ENCODE measurements at regions not wholly inside any gene's neighbourhood (a gene's known extent, or its start where the extent isn't known, plus 50 kb on each side); places are given as distances from the start of the nearest gene placed in this dataset.
"Not testable (repeated sequence)": the region's sequence is repeated elsewhere in the genome, so short reads cannot be mapped to it uniquely, and the experiment has no call there.

DNA sequence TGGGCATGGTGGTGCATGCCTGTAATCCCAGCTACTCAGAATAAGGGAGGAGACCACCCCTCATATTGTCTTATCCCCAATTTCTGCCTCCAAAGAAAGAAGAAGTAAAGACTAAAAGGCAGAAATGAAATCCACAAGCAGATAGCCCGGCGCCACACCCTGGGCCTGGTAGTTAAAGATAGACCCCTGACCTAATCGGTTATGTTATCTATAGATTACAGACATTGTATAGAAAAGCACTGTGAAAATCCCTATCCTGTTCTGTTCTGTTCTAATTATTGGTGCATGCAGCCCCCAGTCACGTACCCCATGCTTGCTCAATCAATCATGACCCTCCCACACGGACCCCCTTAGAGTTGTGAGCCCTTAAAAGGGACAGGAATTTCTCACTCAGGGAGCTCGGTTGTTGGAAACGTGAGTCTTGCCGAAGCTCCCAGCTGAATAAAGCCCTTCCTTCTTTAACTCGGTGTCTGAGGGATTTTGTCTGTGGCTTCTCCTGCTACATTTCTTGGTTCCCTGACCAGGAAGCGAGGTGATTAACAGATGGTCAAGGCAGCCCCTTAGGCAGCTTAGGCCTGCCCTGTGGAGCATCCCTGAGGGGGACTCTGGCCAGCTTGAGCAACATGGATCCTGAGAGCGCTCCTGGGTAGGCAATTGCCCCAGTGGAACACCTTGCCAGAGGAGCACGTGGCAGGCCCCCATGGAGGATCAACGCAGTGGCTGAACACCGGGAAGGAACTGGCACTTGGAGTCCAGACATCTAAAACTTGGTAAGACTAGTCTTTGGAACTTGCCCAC is 188.7 kb upstream of the NDUFV2 start:
- not testable (repeated sequence) for DNase-seq (ENCODE audit: low read depth in 2 of 2)

DNA sequence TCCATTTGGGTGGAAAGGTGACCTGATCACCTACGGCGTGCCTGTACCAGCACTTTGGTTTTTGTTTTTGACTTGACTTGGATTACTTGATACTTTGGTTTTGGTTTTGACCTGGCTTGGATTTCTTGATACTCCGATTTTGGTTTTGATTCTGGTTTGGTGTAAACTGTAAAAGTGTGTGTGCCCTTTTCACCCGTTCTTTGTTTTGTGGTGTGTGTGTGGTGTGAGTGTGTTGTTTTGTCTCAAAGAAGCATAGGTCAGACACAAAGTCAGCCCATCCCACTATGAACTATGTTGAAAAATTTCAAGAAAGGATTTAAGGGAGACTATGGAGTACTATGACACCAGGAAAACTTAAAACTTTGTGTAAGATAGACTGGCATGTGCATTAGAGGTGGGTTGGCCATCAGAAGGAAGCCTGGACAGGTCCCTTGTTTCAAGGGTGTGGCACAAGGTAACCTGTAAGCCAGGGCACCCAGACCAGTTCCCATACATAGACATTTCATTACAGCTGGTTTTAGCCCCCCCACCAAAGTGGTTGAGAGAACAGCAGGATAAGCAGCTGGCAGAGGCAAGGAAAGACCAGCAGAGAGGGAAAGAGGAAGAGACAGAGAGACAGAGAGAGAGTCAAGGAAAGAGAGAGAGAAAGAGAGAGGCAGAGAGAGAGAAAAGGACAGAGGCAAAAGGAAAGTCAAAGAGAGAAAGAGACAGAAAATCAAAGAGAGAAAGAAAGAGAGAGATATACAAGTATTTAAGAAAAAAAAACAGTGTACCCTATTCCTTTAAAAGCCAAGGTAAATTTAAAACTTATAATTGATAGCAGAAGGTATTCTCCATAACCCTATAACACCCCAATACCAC is 187.9 kb upstream of the NDUFV2 start:
- DNase-seq (ENCODE audit: low read depth in 2 of 2): not testable (repeated sequence)

- DNase-seq (ENCODE audit: low read depth in 2 of 2): not testable (repeated sequence)
These were observed 181.4 kb upstream of the NDUFV2 start for GRCh38 chr18:8920856-8921787.

- DNase-seq (ENCODE audit: low read depth in 2 of 2): no peak
These were observed 176.0 kb upstream of the NDUFV2 start for GRCh38 chr18:8926464-8926863.

GRCh38 chr18:8928044-8928443 is 174.5 kb upstream of the NDUFV2 start:
- DNase-seq (ENCODE audit: low read depth in 2 of 2): no peak

GRCh38 chr18:8928847-8929780 is 173.4 kb upstream of the NDUFV2 start:
- no peak for DNase-seq (ENCODE audit: low read depth in 2 of 2)

- no peak for DNase-seq (ENCODE audit: low read depth in 2 of 2)
These were observed 171.4 kb upstream of the NDUFV2 start for GRCh38 chr18:8930990-8931616.

DNA sequence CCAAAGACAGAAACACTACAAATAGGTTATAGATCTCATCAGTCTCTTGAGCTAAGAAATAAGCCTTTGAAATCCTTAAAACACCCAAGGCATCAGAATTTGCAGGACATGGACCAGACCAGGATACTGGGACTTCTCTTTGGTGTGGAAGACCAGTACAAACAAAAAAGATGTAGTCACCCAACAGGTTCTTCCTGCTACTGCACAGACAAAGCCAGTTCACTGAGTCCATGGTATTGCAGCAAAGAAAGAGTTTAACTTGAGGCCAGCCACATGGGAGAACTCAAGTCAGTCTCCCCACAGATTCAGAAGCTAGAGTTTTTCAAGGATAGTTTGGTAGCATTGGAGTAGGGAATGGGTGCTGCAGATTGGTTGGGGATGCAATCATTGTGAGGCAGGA is 169.6 kb upstream of the NDUFV2 start:
- no peak for DNase-seq (ENCODE audit: low read depth in 2 of 2)

DNA sequence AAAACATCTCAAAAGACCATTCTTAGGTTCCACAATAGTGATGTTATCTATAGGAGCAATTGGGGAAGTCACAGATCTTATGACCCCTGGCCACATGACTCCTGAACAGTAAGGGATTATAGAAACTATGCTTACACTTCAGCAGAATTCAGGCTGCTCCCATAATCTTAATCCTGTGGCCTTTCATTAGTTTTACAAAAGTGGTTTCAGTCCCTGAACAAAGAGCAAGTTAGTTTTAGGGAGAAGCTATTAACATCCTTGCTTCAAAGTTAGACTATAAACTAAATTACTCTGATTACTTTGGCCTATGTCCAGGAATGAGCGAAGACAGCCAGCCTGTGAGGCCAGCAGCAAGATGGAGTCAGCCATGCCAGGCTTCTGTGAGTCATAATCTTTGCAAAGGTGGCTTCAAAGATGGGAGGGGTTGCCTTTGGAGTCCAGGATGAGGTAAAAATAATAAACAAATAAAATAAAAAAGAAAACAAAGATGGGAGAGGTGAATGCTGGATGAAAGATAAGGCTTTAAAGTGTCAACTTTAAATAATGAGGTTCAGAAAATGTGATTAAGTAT is 168.7 kb upstream of the NDUFV2 start:
- no peak for DNase-seq (ENCODE audit: low read depth in 2 of 2)

- not testable (repeated sequence) for DNase-seq (ENCODE audit: low read depth in 2 of 2)
These were observed 167.2 kb upstream of the NDUFV2 start for GRCh38 chr18:8935346-8935745.

- no peak for DNase-seq (ENCODE audit: low read depth in 2 of 2)
These were observed 165.9 kb upstream of the NDUFV2 start for GRCh38 chr18:8936619-8937018.

GRCh38 chr18:8937160-8938094 is 165.1 kb upstream of the NDUFV2 start:
- no peak for DNase-seq (ENCODE audit: low read depth in 2 of 2)

GRCh38 chr18:8938817-8939216 is 163.7 kb upstream of the NDUFV2 start:
- no peak for DNase-seq (ENCODE audit: low read depth in 2 of 2)

GRCh38 chr18:8942021-8942908 is 160.2 kb upstream of the NDUFV2 start:
- no peak for DNase-seq (ENCODE audit: low read depth in 2 of 2)

DNA sequence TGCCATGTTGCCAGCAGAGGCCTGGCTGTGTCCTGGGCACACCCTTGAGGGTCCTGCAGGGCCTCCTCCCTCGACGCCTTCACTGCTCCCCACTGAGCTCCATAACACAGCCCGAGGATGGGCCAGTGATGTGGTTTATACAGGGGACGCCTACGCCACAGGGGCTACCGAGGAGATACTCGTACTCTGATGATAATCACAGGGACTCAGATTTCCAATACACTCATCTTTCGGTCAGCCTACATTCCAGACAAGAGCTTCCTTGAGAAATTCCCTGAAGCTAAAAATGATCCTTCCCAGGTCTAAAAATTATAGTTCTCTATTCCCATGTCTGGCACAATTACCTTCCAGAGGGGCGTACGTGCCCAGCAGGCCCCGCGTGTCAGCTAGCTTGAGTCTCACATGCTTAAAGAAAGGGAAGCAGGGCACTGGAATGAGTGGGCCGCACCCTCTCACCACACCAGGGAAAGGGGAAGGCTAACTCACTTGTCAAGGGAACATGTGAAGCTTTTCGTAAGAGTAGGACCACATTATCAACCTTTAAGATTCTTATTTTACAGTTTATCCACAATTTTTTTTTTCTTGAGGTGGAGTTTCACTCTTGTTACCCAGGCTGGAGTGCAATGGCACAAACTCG is 159.5 kb upstream of the NDUFV2 start:
- no peak for DNase-seq (ENCODE audit: low read depth in 2 of 2)

DNA sequence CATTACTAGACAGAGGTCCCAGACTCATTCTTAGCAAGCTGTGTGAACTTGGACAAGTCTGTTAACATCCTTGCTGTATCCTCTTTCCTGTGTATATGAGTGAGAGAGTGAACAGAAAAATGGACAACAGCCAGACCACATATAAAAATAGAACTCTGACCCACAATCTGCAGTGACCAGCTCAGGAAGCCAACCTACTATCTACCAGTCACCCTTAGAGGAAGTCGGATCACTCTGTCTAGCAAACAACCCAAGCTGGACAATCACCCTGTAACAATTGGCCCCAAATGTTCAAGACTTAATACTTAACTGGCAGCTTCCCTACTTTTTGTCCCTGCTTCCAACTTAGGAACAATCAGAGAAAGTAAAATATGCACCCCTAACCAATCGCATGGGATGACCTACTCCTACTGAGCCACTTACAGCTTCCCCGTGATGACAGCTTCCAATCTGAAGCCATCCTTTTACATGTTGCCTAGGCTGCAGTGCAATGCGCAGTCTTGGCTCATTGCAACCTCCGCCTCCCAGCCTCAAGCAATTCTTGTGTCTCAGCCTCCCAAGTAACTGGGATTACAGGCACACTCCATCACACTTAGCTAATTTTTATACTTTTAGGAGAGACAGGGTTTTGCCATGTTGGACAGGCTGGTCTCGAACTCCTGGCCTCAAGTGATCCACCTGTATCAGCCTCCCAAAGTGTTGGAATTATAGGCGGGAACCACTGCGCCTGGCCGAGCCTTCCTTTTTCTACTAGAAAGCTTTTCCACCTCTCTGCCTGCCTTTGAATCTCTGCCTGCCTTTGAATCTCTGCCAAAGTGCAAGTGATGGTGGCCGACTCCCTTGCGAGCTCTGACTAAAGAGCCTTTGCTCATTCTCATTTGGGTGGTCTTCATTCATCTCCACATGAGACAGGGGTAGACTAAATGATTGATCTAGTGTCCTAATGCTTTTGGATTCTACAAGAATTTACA is 158.3 kb upstream of the NDUFV2 start:
- no peak for DNase-seq (ENCODE audit: low read depth in 2 of 2)

Measured in stimulated activated CD8-positive, alpha-beta memory T cell treated with anti-CD3 and anti-CD28 coated beads, Interleukin-2, amount 100 ng/mL, for 48 hours (primary cell).